K562 (cell line): ENCODE measurements at regions not wholly inside any gene's neighbourhood (a gene's known extent, or its start where the extent isn't known, plus 50 kb on each side); places are given as distances from the start of the nearest gene placed in this dataset.

Source experiments
- ATAC-seq: fragments of 200-7000 bp; cut with Tn5 transposase; 3 replicates; pipeline ENCODE4 v1.9.1; 2020; ENCODE audit warnings: moderate library complexity
- BruUV-seq: library from RNA; stranded (reverse); fragments of 400-500 nt; replicated peaks from 2 replicates; lab custom pipeline; 2021; lab: Mats Ljungman, UMichigan
- CTCF ChIA-PET: fragments of 300-600 bp; formaldehyde crosslinking; extraction: SDS; loops from one replicate; lab custom pipeline; 2021; ENCODE audit warnings: low intra/inter-chr PET ratio; lab: Yijun Ruan, JAX
- POLR2A ChIA-PET: fragments of 300-600, 350-650 bp; sonication (Branson Sonifier 250); formaldehyde crosslinking; extraction: SDS; loops from one replicate; lab custom pipeline; 2021; ENCODE audit warnings: antibody characterized with exemption, inconsistent platforms; lab: Yijun Ruan, JAX
- DNase-seq, 4 experiments: peaks; one replicate each; pipeline versions ENCODE4 v3.0.0 to v3.0.0-alpha.2; 2011 to 2018; ENCODE audit warnings: low spot score in 3 of 4, mixed read lengths in 3 of 4; ENCODE audit errors: extremely low read depth in 1 of 4
- FAIRE-seq: peaks from 2 replicates; lab custom pipeline; 2011; peaks lifted over from hg19 to GRCh38; lab: Jason Lieb, UNC
- H2AFZ ChIP-seq: 2 replicates; pipeline ENCODE4 v1.6.0; 2011; ENCODE audit warnings: low read depth, low read length, control low read depth, inconsistent platforms
- H3K27ac ChIP-seq: fragments of 200-600 bp; 3 replicates; pipeline ENCODE4 v1.8.0; 2011; ENCODE audit warnings: low read depth, mild to moderate bottlenecking, control low read depth, inconsistent platforms, low read length, moderate library complexity, mixed read lengths; ENCODE audit errors: extremely low read depth
- H3K27me3 ChIP-seq, 2 experiments: fragments of 300-600 bp in 1 of 2; 2 replicates in 1 of 2; 3 replicates in 1 of 2; pipeline versions ENCODE4 v1.6.0 to v1.8.0; 2011; ENCODE audit warnings: inconsistent platforms in 2 of 2, low read length in 2 of 2, mild to moderate bottlenecking in 1 of 2, mixed read lengths in 1 of 2, moderate library complexity in 1 of 2; ENCODE audit not compliant: control insufficient read depth in 2 of 2, insufficient read depth in 2 of 2
- H3K36me3 ChIP-seq: fragments of 300-600 bp; 3 replicates; pipeline ENCODE4 v1.8.0; 2011; ENCODE audit warnings: mild to moderate bottlenecking, low read length, inconsistent platforms; ENCODE audit not compliant: control insufficient read depth, insufficient read depth
- H3K4me1 ChIP-seq, 2 experiments: fragments of 200-600 bp in 1 of 2; replicated peaks in 1 of 2; 2 replicates in 1 of 2; 3 replicates in 1 of 2; pipeline versions ENCODE4 v1.5.1 to v1.8.0; 2011; ENCODE audit warnings: inconsistent platforms in 2 of 2, low read length in 2 of 2, mild to moderate bottlenecking in 1 of 2, mixed read lengths in 1 of 2, moderate library complexity in 1 of 2; ENCODE audit not compliant: control insufficient read depth in 2 of 2, insufficient read depth in 2 of 2
- H3K4me2 ChIP-seq: 2 replicates; pipeline ENCODE4 v1.6.1; 2011; ENCODE audit warnings: low read length, control low read depth, inconsistent platforms, mixed read lengths; ENCODE audit not compliant: insufficient read depth
- H3K4me3 ChIP-seq: fragments of 200-600 bp; sonication (generic), shearing (Covaris generic); 2 replicates; pipeline ENCODE4 v1.5.1; 2016; ENCODE audit warnings: control low read depth, inconsistent platforms
- H3K79me2 ChIP-seq: fragments of 200-600 bp; 3 replicates; pipeline ENCODE4 v1.8.0; 2011; ENCODE audit warnings: low read length, inconsistent platforms; ENCODE audit not compliant: control insufficient read depth, insufficient read depth
- H3K9ac ChIP-seq, 2 experiments: 2 replicates each; pipeline versions ENCODE4 v1.6.0 to v1.6.1; 2011; ENCODE audit warnings: low read depth in 2 of 2, low read length in 2 of 2, control low read depth in 1 of 2, inconsistent platforms in 1 of 2, mild to moderate bottlenecking in 1 of 2, mixed read lengths in 1 of 2; ENCODE audit not compliant: insufficient read depth in 1 of 2
- H3K9me1 ChIP-seq: one replicate; pipeline ENCODE4 v1.6.0; 2011; ENCODE audit warnings: inconsistent platforms, mild to moderate bottlenecking, low read length, moderate library complexity; ENCODE audit not compliant: control insufficient read depth, insufficient read depth
- H3K9me3 ChIP-seq: replicated peaks from 2 replicates; pipeline ENCODE4 v1.5.1; 2011; ENCODE audit warnings: low read depth, low read length, inconsistent platforms; ENCODE audit not compliant: control insufficient read depth, insufficient read depth
- H4K20me1 ChIP-seq: replicated peaks from 2 replicates; pipeline ENCODE4 v1.6.1; 2011; ENCODE audit warnings: low read length, inconsistent platforms, mixed read lengths; ENCODE audit not compliant: control insufficient read depth, insufficient read depth
- BCL6 ChIP-seq: fragments of 250-450 bp; sonication (Bioruptor Pico); IDR thresholded peaks from 2 replicates; pipeline ENCODE4 v1.4.0; 2020
- CBX8 ChIP-seq: fragments of 200-600 bp; sonication (generic); IDR thresholded peaks from 2 replicates; pipeline ENCODE4 v1.6.1; 2012; ENCODE audit warnings: borderline replicate concordance, mixed run types, low read depth, mild to moderate bottlenecking, moderate library complexity, mixed read lengths, low read length, control low read depth, inconsistent platforms; ENCODE audit not compliant: poor library complexity, severe bottlenecking; ENCODE audit errors: extremely low read depth
- CREB3 ChIP-seq: fragments of 450-650 bp; conservative IDR thresholded peaks from 2 replicates; pipeline ENCODE4 v1.6.1; 2016; ENCODE audit warnings: missing genetic modification characterization, low read depth, mild to moderate bottlenecking, missing compliant biosample characterization, moderate library complexity
- FOSL1 ChIP-seq: fragments of 200-800 bp; sonication (Bioruptor generic); conservative IDR thresholded peaks from 2 replicates; pipeline ENCODE4 v1.6.1; 2016; ENCODE audit warnings: missing genetic modification characterization, missing compliant biosample characterization
- FOXP4 ChIP-seq: sonication (generic); formaldehyde crosslinking; IDR thresholded peaks from 2 replicates; pipeline ENCODE4 v1.8.0; 2022; ENCODE audit warnings: mild to moderate bottlenecking, missing genetic modification reagents, borderline replicate concordance
- HCFC1 ChIP-seq: IDR thresholded peaks from 2 replicates; pipeline ENCODE4 v1.6.1; 2012; ENCODE audit warnings: low read depth, low read length, improper control_type of control experiment
- ID3 ChIP-seq, 2 experiments: fragments of 250-450 bp in 1 of 2; fragments of 450-650 bp in 1 of 2; sonication (Bioruptor Pico) in 1 of 2; IDR thresholded peaks; 2 replicates each; pipeline versions ENCODE4 v1.6.1 to v1.8.0; 2016 to 2021; ENCODE audit warnings: mild to moderate bottlenecking in 2 of 2, moderate library complexity in 2 of 2, missing compliant biosample characterization in 1 of 2, missing genetic modification characterization in 1 of 2
- KDM4B ChIP-seq, 2 experiments: fragments of 450-650 bp in 1 of 2; sonication (generic) in 1 of 2; IDR thresholded peaks; 2 replicates each; pipeline ENCODE4 v1.6.1; 2016 to 2017; ENCODE audit warnings: borderline replicate concordance in 2 of 2, antibody characterized with exemption in 1 of 2, low read depth in 1 of 2, mild to moderate bottlenecking in 1 of 2
- MECOM ChIP-seq: fragments of 250-450 bp; sonication (Bioruptor Pico); IDR thresholded peaks from 2 replicates; pipeline ENCODE4 v1.8.0; 2022; ENCODE audit warnings: inconsistent platforms
- NFE2 ChIP-seq: IDR thresholded peaks from 2 replicates; pipeline ENCODE4 v1.6.1; 2014; ENCODE audit warnings: antibody characterized with exemption, low read depth
- NR3C1 ChIP-seq: sonication (generic); formaldehyde crosslinking; IDR thresholded peaks from 2 replicates; pipeline ENCODE4 v1.8.1; 2022; ENCODE audit warnings: missing genetic modification reagents
- POLR2G ChIP-seq: fragments of 200-400 bp; formaldehyde crosslinking; IDR thresholded peaks from 2 replicates; pipeline ENCODE4 v1.6.1; 2017; ENCODE audit warnings: low read depth, mild to moderate bottlenecking, antibody characterized with exemption, low read length, moderate library complexity
- PREB ChIP-seq: sonication (generic); formaldehyde crosslinking; IDR thresholded peaks from 2 replicates; pipeline ENCODE4 v1.8.1; 2023; ENCODE audit warnings: mild to moderate bottlenecking, missing genetic modification reagents
- RB1 ChIP-seq: fragments of 450-650 bp; IDR thresholded peaks from 2 replicates; pipeline ENCODE4 v1.6.1; 2017; ENCODE audit warnings: low read depth, mild to moderate bottlenecking
- SMAD1 ChIP-seq: fragments of 150-350 bp; IDR thresholded peaks from 2 replicates; pipeline ENCODE4 v1.6.1; 2014; ENCODE audit warnings: low read length, low read depth; ENCODE audit not compliant: partially characterized antibody
- TEAD2 ChIP-seq: fragments of 450-650 bp; IDR thresholded peaks from 2 replicates; pipeline ENCODE4 v1.6.1; 2016; ENCODE audit warnings: missing genetic modification characterization, control low read depth, missing compliant biosample characterization
- ZNF347 ChIP-seq: fragments of 450-650 bp; formaldehyde crosslinking; IDR thresholded peaks from 2 replicates; pipeline ENCODE4 v1.4.0; 2020; ENCODE audit warnings: low read depth, mild to moderate bottlenecking, moderate library complexity
- ZNF354B ChIP-seq: fragments of 250-450 bp; sonication (Bioruptor Pico); IDR thresholded peaks from 2 replicates; pipeline ENCODE4 v1.4.0; 2020
- ZNF75A ChIP-seq: fragments of 450-650 bp; formaldehyde crosslinking; IDR thresholded peaks from 2 replicates; pipeline ENCODE4 v1.4.0; 2020; ENCODE audit warnings: mild to moderate bottlenecking
- ZNF764 ChIP-seq: fragments of 250-450 bp; sonication (Bioruptor Pico); IDR thresholded peaks from 2 replicates; pipeline ENCODE4 v1.4.0; 2020; ENCODE audit warnings: low read depth, mild to moderate bottlenecking, moderate library complexity
- WGBS: fragments of 100-300 bp; shearing (Covaris generic); methylation state at CpG from one replicate; pipeline ENCODE4 v1.1.6; 2016; ENCODE audit warnings: low coverage, mixed read lengths; ENCODE audit not compliant: insufficient coverage; ENCODE audit errors: missing lambda C conversion rate; 5-methylcytosine and 5-hydroxymethylcytosine counted together
- in situ Hi-C: fragments of 300-500 bp; cut with MboI; formaldehyde crosslinking; loops from 4 replicates; pipeline ENCODE4 v1.15.0; 2018; ENCODE audit warnings: inconsistent platforms, mixed read lengths
- intact Hi-C: fragments of 100-400 bp; cut with micrococcal nuclease; formaldehyde crosslinking; loops from 2 replicates; pipeline ENCODE4 v1.14.2; 2022

- no peaks in the 10 kb centered on the region for H3K36me3 ChIP-seq
- 20% methylated on average over 2 of the region's 2 CpGs for WGBS
- TF ChIP-seq TEAD2 (tag) (no peak), CBX8 (no peak), PREB (CRISPR knock-in tag) (no peak), SMAD1 (no peak), FOXP4 (CRISPR knock-in tag) (no peak), ZNF764 (CRISPR knock-in tag) (no peak), NFE2 (no peak), NR3C1 (CRISPR knock-in tag) (no peak), ZNF347 (no peak), POLR2G (no peak), ZNF75A (CRISPR knock-in tag) (no peak), HCFC1 (no peak), MECOM (CRISPR knock-in tag) (no peak), CREB3 (tag) (no peak), RB1 (no peak), ID3 (CRISPR knock-in tag; IDR thresholded peaks at IDR 0.05) (no peak), ID3 (tag; IDR thresholded peaks at IDR 0.05) (no peak), BCL6 (CRISPR knock-in tag) (no peak), ZNF354B (CRISPR knock-in tag) (no peak), FOSL1 (tag) (no peak), KDM4B (IDR thresholded peaks at IDR 0.05; ENCODE audit: borderline replicate concordance in 2 of 2, low read depth in 1 of 2) (no peak)
- H3K4me1 ChIP-seq, result no peaks in the 10 kb centered on the region
- no peak overlapping the region for H3K27ac ChIP-seq
- DNase-seq (no peak), ATAC-seq (no peak), FAIRE-seq (no peak)
- no peaks in the 10 kb centered on the region for H3K27me3 ChIP-seq
- no peak overlapping the region for H3K4me3 ChIP-seq
- BruUV-seq, result no TSS peak
- ChIA-PET CTCF (no interaction called here), POLR2A (no interaction called here)
- H3K79me2 ChIP-seq, result no peaks in the 10 kb centered on the region
- in situ Hi-C loops, result no loop called here
- H4K20me1 ChIP-seq, result no peaks in the 10 kb centered on the region
- no peak overlapping the region for H3K4me2 ChIP-seq
- H3K9me1 ChIP-seq, result no peaks in the 10 kb centered on the region
- H3K9ac ChIP-seq, result no peak overlapping the region
- no peak overlapping the region for H2AFZ ChIP-seq
- intact Hi-C loops, result no loop called here
- H3K9me3 ChIP-seq, result no peaks in the 10 kb centered on the region
Measured at GRCh38 chr9:88722753-88723152, 187.8 kb downstream of the NXNL2 start.
